ENCODE measurements at regions not wholly inside any gene's neighbourhood (a gene's known extent, or its start where the extent isn't known, plus 50 kb on each side); places are given as distances from the start of the nearest gene placed in this dataset.
"Not testable (repeated sequence)": the region's sequence is repeated elsewhere in the genome, so short reads cannot be mapped to it uniquely, and the experiment has no call there.

GRCh38 chr9:82061801-82062200 lies 73.2 kb downstream of the SPATA31D1 start:
- TF ChIP-seq CTCF (conservative IDR thresholded peaks at IDR 0.05; ENCODE audit: low read depth, low read length); EZH2 (IDR thresholded peaks at IDR 0.05; ENCODE audit: borderline replicate concordance, low read depth, low read length, poor library complexity, severe bottlenecking): not testable (repeated sequence)

Data from A673 (cell line).